Panc1 (cell line): ENCODE measurements at regions not wholly inside any gene's neighbourhood (a gene's known extent, or its start where the extent isn't known, plus 50 kb on each side); places are given as distances from the start of the nearest gene placed in this dataset.

Source experiments
- ATAC-seq: fragments of 200-7000 bp; cut with Tn5 transposase; 2 replicates; pipeline ENCODE4 v1.9.1; 2020; ENCODE audit warnings: mild to moderate bottlenecking, moderate library complexity
- BruUV-seq: library from RNA; stranded (reverse); fragments of 400-500 nt; replicated peaks from 2 replicates; lab custom pipeline; 2021; lab: Mats Ljungman, UMichigan
- CTCF ChIA-PET: fragments of 300-600 bp; sonication (Branson Sonifier 250); formaldehyde crosslinking; loops from one replicate; lab custom pipeline; 2022; ENCODE audit warnings: antibody characterized with exemption; lab: Charles Lee
- POLR2A ChIA-PET: fragments of 300-600 bp; sonication (Branson Sonifier 250); formaldehyde crosslinking; loops from one replicate; lab custom pipeline; 2022; ENCODE audit warnings: antibody characterized with exemption; lab: Charles Lee
- DNase-seq: peaks from one replicate; pipeline ENCODE4 v3.0.0-alpha.2; 2010; ENCODE audit warnings: low read depth, low spot score
- H3K27ac ChIP-seq: 2 replicates; pipeline ENCODE4 v1.5.1; 2011; ENCODE audit warnings: mild to moderate bottlenecking, low read length, inconsistent platforms
- H3K27me3 ChIP-seq: fragments of 200-500 bp; sonication (Bioruptor generic); 2 replicates; pipeline ENCODE4 v1.6.0; 2014; ENCODE audit warnings: low read length, inconsistent platforms; ENCODE audit not compliant: control insufficient read depth, insufficient read depth
- H3K36me3 ChIP-seq: fragments of 200-500 bp; sonication (Bioruptor generic); 2 replicates; pipeline ENCODE4 v1.5.1; 2014; ENCODE audit warnings: inconsistent platforms, mild to moderate bottlenecking, low read length, moderate library complexity; ENCODE audit not compliant: control insufficient read depth, insufficient read depth
- H3K4me1 ChIP-seq: 2 replicates; pipeline ENCODE4 v1.5.1; 2011; ENCODE audit warnings: inconsistent platforms, mild to moderate bottlenecking, low read length, moderate library complexity; ENCODE audit not compliant: control insufficient read depth, insufficient read depth
- H3K4me3 ChIP-seq, 2 experiments: 2 replicates each; pipeline ENCODE4 v1.5.1; 2011 to 2012; ENCODE audit warnings: low read depth in 2 of 2, low read length in 2 of 2, mild to moderate bottlenecking in 2 of 2, inconsistent platforms in 1 of 2, moderate library complexity in 1 of 2
- H3K9me3 ChIP-seq: fragments of 200-500 bp; sonication (Bioruptor generic); 2 replicates; pipeline ENCODE4 v1.5.1; 2014; ENCODE audit warnings: low read depth, mild to moderate bottlenecking, inconsistent platforms, low read length, moderate library complexity; ENCODE audit not compliant: control insufficient read depth, insufficient read depth
- POLR2AphosphoS5 ChIP-seq: IDR thresholded peaks from 2 replicates; pipeline ENCODE4 v1.6.1; 2012; ENCODE audit warnings: mild to moderate bottlenecking, low read depth, low read length, moderate library complexity
- SIN3A ChIP-seq: IDR thresholded peaks from 2 replicates; pipeline ENCODE4 v1.6.1; 2012; ENCODE audit warnings: low read depth, mild to moderate bottlenecking, low read length, moderate library complexity, borderline replicate concordance; ENCODE audit not compliant: insufficient read depth
- TCF7L2 ChIP-seq: IDR thresholded peaks from 2 replicates; pipeline ENCODE4 v1.6.1; 2011; ENCODE audit warnings: mild to moderate bottlenecking, low read depth, low read length, inconsistent platforms
- in situ Hi-C: cut with HindIII; loops from 2 replicates; pipeline ENCODE4 v1.10.0; 2016; ENCODE audit warnings: low sequenced_read_pairs, low pct_unique_long_range_greater_than_20kb
- intact Hi-C: fragments of 100-400 bp; cut with micrococcal nuclease; formaldehyde crosslinking; loops from one replicate; pipeline ENCODE4 v1.10.0; 2022; ENCODE audit not compliant: unreplicated experiment
- TF ChIP-seq, protein P1 (sequence below): fragments of 450-650 bp; IDR thresholded peaks from 2 replicates; pipeline ENCODE4 v1.5.1; 2017; ENCODE audit warnings: mild to moderate bottlenecking
- TF ChIP-seq, protein P2 (sequence below), 2 experiments: IDR thresholded peaks; 2 replicates each; pipeline ENCODE4 v1.6.1; 2011 to 2012; ENCODE audit warnings: low read depth in 2 of 2, control low read depth in 1 of 2, low read length in 1 of 2, mild to moderate bottlenecking in 1 of 2, moderate library complexity in 1 of 2; ENCODE audit not compliant: insufficient read depth in 1 of 2

DNA sequence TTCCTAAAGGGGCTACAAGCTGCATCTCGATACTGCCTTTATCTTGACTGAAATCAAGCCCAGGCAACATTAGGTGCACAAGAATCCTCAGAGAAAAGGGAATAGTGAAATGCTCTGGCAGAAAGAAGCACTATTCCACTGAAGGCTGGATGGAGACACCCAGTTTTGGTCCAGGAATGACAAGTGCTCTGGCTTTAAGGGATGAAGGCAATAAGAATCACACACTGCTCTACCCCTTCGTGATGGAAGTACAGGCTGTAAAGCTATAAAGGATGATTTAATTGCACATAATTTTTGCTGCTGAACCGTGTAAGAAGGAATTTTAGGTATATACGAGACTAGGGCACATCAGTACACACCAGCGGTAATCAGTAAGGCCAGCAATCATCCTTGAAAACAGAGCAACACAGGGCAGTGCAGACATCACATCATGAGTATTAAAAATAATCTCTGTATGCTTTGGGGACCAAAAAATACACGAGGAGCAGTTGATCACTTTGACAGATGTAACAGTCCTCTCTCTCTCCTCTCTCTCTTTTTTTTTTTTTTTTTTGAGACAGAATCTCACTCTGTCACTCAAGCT is 414.6 kb upstream of the TBL1XR1 start:
- intact Hi-C loops, result no loop called here
- Histone ChIP-seq H3K4me1 (0 out of 2 replicates have a peak, but pooled peaks cover 10% of the 10 kb centered on the region), H3K27ac (no peak overlapping the region; the same call in 1 of the 2 replicates), H3K36me3 (no peaks in the 10 kb centered on the region), H3K27me3 (no peaks in the 10 kb centered on the region), H3K9me3 (no peaks in the 10 kb centered on the region), H3K4me3 (no peak overlapping the region)
- BruUV-seq, result no TSS peak
- 0 out of 2 replicates have a peak, but pooled peaks have one; percentile 21 for ATAC-seq
- DNase-seq, result no peak
- CTCF ChIA-PET, result no interaction called here
- POLR2A ChIA-PET, result no interaction called here
- TF ChIP-seq, protein P1, sequence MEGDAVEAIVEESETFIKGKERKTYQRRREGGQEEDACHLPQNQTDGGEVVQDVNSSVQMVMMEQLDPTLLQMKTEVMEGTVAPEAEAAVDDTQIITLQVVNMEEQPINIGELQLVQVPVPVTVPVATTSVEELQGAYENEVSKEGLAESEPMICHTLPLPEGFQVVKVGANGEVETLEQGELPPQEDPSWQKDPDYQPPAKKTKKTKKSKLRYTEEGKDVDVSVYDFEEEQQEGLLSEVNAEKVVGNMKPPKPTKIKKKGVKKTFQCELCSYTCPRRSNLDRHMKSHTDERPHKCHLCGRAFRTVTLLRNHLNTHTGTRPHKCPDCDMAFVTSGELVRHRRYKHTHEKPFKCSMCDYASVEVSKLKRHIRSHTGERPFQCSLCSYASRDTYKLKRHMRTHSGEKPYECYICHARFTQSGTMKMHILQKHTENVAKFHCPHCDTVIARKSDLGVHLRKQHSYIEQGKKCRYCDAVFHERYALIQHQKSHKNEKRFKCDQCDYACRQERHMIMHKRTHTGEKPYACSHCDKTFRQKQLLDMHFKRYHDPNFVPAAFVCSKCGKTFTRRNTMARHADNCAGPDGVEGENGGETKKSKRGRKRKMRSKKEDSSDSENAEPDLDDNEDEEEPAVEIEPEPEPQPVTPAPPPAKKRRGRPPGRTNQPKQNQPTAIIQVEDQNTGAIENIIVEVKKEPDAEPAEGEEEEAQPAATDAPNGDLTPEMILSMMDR, result no peak
- TF ChIP-seq SIN3A, result no peak
- TF ChIP-seq TCF7L2, result no peak
- TF ChIP-seq, protein P2, sequence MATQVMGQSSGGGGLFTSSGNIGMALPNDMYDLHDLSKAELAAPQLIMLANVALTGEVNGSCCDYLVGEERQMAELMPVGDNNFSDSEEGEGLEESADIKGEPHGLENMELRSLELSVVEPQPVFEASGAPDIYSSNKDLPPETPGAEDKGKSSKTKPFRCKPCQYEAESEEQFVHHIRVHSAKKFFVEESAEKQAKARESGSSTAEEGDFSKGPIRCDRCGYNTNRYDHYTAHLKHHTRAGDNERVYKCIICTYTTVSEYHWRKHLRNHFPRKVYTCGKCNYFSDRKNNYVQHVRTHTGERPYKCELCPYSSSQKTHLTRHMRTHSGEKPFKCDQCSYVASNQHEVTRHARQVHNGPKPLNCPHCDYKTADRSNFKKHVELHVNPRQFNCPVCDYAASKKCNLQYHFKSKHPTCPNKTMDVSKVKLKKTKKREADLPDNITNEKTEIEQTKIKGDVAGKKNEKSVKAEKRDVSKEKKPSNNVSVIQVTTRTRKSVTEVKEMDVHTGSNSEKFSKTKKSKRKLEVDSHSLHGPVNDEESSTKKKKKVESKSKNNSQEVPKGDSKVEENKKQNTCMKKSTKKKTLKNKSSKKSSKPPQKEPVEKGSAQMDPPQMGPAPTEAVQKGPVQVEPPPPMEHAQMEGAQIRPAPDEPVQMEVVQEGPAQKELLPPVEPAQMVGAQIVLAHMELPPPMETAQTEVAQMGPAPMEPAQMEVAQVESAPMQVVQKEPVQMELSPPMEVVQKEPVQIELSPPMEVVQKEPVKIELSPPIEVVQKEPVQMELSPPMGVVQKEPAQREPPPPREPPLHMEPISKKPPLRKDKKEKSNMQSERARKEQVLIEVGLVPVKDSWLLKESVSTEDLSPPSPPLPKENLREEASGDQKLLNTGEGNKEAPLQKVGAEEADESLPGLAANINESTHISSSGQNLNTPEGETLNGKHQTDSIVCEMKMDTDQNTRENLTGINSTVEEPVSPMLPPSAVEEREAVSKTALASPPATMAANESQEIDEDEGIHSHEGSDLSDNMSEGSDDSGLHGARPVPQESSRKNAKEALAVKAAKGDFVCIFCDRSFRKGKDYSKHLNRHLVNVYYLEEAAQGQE (IDR thresholded peaks at IDR 0.05; ENCODE audit: insufficient read depth in 1 of 2, low read depth in 2 of 2, low read length in 1 of 2), result no peak
- no peak for TF ChIP-seq POLR2AphosphoS5
- in situ Hi-C loops, result no loop called here

DNA sequence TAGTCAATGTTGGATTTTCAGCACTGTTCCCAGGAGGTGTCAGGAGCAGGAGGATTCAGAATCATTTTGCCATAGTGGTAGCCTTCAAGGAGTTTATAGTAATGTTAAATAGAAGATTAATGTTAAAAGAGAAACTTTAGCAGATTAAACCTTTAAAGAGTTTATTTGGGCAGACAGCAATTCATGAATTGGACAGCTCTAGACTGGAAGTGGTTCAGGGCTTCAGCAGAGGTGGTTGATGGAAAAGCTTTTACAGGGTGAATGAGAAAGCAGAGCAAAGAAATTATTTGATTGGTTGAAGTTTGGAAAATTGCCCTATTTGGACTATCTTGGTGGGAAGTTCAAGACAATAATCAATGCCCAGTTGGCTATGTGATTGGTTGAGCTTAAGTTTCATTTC is 416.6 kb upstream of the TBL1XR1 start:
- intact Hi-C loops, result no loop called here
- BruUV-seq, result no TSS peak

More for the DNA sequence above, 416.6 kb upstream of the TBL1XR1 start:
- DNase-seq (no peak), ATAC-seq (no peak)
- ChIA-PET CTCF (no interaction called here), POLR2A (no interaction called here)
- in situ Hi-C loops, result no loop called here
- no peak for TF ChIP-seq SIN3A
- TF ChIP-seq, protein P2 (IDR thresholded peaks at IDR 0.05; ENCODE audit: insufficient read depth in 1 of 2, low read depth in 2 of 2, low read length in 1 of 2), result peak in 1 of 2 experiments; percentile 28; a peak in 1 of 4 replicates
- no peaks in the 10 kb centered on the region for H3K9me3 ChIP-seq
- H3K4me3 ChIP-seq, result no peak overlapping the region
- H3K36me3 ChIP-seq, result no peaks in the 10 kb centered on the region
- peaks cover 16% of the 10 kb centered on the region for H3K4me1 ChIP-seq
- peak overlapping the region; percentile 39; the same call in 1 of the 2 replicates for H3K27ac ChIP-seq
- no peaks in the 10 kb centered on the region for H3K27me3 ChIP-seq
